CD4-positive, alpha-beta T cell treated with Interleukin-17A for 4 hours (primary cell): ENCODE measurements at regions not wholly inside any gene's neighbourhood (a gene's known extent, or its start where the extent isn't known, plus 50 kb on each side); places are given as distances from the start of the nearest gene placed in this dataset.
A peak's percentile ranks its signal among the peaks of the same experiment; 100 is the strongest.

Experiments
- DNase-seq: peaks from one replicate; pipeline ENCODE4 v3.0.0-alpha.2; 2020; ENCODE audit warnings: mixed read lengths

DNA sequence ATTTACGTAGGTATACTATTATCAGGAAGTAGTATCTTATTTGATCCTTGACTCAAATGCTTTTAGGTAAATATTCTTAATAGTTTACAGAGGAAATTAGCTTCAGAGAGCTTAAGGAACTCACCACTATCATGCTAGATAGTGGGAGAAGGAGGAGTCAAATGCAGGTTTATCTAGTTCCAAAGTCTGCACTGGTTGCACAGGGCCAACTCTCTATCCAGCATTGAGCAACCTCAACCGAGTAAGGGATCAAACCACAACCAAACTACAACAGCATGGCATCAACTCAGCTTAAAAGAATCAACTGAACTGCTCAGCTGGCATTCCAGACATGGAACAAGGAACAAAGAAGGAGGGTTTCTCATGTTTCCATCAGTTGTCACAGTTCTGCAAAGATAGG lies 306.0 kb downstream of the MAF start:
- DNase-seq: no peak

DNA sequence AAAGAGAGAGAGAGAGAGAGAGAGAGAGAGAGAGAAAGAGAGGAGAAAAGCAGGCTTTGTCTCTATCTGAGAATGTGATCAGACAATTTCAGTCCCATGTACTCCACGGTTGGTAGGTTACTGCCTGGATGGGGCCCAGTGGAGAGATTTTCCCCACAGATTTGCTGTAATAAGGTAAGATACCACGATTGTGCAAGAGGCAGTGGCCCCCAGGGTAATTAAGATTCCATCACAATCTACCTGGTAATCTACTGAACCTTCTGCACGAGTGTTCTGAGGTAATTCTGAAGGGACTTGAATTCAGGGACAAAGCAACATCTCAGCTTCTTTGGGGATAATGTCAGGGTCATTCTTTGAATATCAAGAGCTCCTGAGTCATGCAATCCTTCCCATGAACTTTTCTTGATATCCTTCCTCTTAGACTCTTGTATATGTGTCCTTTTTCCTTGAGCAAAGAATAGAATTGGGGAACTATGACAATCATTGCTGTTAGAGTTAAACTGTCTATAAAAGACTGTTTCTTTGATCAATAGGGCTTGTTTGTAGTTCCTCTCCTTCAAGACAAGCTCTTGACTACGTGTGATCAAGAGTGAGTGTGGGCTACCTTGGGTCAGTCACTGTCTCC lies 306.6 kb downstream of the MAF start:
- DNase-seq: no peak

DNA sequence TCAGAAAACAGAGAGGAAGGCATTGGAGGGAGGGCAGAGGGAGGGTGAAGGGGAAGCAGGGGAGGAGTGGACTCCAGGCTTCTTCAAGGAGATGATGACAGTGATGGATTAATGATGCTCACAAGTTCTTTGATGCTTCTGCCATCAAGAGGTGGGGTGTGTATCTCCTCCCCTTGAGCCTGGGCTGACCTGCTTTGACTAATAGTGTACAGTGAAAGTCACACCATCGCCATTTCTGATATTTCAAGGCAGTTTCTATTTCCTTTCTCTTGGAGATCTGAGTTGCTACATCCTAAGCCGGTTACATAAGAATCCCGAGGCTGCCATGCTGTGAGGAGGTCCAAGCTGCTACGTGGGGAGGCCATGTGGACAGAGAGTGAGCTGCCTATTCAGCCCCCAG lies 312.5 kb downstream of the MAF start:
- no peak for DNase-seq

GRCh38 chr16:79287424-79287917 lies 313.1 kb downstream of the MAF start:
- no peak for DNase-seq

GRCh38 chr16:79286646-79287423 lies 313.7 kb downstream of the MAF start:
- peak; percentile 54 for DNase-seq

- no peak for DNase-seq
Measured at GRCh38 chr16:79284766-79285165, 315.8 kb downstream of the MAF start.

DNA sequence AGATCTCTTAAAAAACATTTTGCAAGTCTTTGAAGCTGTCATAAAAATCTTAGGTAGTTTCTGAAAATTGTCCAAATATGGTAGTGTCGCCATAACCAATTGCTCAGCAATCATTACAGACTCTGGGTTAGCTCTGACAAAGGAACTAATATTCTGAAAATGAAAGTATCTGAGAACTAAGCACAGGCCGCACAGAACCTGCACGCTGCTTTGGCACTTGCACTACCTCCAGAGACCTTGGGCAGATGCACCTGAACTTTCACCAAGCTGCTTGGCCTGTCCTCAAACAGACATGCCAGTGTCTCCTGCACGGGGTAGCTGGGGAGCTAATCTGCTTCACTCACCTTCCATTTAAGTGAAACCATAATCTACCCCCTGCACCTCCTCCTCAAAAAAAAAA lies 317.0 kb downstream of the MAF start:
- peak; percentile 52 for DNase-seq

GRCh38 chr16:79282806-79283205 lies 317.7 kb downstream of the MAF start:
- DNase-seq: no peak

DNA sequence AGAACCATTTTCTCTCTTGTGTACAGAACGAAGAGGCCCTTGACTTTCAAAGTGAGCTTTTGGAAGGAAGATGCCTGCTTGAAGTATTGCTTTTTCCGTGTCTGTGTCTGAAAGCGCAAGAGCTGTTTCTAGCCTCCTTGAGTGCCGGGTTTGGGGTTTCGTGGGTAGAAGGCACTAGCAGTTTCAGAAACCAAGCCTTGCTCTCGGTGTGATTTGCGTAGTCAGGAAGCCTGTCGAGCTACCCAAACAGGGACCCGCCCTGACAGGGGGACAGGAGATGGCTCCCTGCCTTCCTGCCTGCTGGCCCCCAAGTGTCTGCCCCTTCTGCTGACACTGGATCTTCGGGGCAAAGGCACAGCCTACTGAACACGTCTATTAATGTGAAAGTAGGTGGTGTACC lies 322.0 kb downstream of the MAF start:
- DNase-seq: peak; percentile 71

- DNase-seq: no peak
Measured at GRCh38 chr16:79276501-79276900, 324.0 kb downstream of the MAF start.

DNA sequence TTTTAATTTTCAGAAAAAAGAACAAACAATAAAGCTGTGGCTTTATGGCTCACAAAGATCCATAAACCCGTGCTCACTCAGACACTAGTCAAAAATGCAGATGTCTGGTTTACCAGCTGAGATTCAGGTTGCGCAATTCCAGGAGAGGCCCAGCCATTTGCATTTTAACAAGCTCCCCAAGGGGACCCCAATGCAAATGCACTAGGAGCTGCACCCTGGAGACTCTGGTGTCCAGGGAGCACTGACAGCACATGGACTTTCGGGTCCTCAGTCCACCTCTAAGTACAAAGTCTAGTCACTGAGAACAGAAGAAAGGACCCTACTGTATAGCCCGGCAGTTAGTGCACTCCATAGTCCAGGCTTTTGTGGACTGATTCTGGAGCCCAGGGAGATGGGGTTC lies 326.3 kb downstream of the MAF start:
- no peak for DNase-seq

GRCh38 chr16:79272141-79272577 lies 328.4 kb downstream of the MAF start:
- DNase-seq: peak; percentile 67

- no peak for DNase-seq
Measured at GRCh38 chr16:79271583-79271982, 329.0 kb downstream of the MAF start.

DNA sequence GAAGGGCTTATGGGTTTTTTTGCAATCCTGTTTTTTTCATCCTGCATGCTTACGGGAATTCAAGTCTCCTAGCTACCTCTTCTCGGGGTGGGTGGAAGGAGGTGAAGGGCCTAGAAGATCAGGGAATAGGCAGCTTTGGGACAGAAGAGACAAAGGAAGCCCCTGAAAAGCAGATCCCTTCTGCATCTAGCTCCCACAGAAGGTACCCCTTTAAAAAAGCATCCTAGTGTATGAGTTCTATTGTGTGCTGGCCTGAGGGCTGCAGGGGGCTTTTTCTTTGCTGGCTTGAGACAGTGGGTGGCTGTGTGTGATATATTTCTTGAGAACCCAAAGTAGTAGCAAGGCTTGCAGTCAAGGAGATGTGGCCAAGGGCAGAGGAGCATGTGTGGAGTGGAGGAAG lies 330.5 kb downstream of the MAF start:
- no peak for DNase-seq

GRCh38 chr16:79269211-79269863 lies 331.2 kb downstream of the MAF start:
- peak; percentile 47 for DNase-seq

GRCh38 chr16:79267781-79268180 lies 332.8 kb downstream of the MAF start:
- peak; percentile 44 for DNase-seq

- no peak for DNase-seq
Measured at GRCh38 chr16:79267146-79267545, 333.4 kb downstream of the MAF start.

DNA sequence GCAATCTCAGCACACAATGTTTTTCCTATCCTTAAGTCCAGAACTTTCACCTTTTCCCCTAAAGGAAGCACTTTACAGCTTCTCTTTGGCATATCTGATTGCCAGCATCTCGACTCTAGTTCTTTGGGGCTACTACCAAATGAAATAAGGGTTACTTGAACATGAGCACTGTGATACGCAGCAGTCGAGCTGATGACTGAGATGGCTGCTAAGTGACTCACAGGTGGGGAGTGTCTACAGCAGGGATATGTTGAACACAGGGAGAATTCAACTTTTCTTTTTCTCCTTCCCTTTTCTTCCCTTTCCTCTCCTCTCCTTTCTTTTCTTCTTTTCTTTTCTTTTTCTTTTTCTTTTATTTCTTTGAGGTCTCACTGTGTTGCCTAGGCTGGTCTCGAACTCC lies 334.8 kb downstream of the MAF start:
- DNase-seq: no peak

DNA sequence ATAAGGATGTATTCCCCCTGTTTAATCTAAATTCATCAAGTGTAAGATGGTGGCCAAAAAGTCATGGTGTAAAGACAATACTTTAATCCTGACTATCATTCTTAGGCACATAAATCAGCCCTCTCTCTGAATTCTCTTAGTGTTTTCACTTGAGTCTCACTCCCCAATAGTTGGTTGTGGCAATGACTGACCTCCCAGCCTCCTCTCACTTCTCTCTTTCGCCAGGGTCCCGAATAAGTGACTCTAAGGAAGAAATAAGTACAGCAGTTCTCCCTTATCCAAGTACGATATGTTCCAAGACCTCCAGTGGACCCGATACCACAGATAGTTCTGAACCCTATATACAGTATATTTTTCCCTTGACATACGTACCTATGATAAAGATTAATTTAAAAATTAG lies 335.3 kb downstream of the MAF start:
- no peak for DNase-seq

DNA sequence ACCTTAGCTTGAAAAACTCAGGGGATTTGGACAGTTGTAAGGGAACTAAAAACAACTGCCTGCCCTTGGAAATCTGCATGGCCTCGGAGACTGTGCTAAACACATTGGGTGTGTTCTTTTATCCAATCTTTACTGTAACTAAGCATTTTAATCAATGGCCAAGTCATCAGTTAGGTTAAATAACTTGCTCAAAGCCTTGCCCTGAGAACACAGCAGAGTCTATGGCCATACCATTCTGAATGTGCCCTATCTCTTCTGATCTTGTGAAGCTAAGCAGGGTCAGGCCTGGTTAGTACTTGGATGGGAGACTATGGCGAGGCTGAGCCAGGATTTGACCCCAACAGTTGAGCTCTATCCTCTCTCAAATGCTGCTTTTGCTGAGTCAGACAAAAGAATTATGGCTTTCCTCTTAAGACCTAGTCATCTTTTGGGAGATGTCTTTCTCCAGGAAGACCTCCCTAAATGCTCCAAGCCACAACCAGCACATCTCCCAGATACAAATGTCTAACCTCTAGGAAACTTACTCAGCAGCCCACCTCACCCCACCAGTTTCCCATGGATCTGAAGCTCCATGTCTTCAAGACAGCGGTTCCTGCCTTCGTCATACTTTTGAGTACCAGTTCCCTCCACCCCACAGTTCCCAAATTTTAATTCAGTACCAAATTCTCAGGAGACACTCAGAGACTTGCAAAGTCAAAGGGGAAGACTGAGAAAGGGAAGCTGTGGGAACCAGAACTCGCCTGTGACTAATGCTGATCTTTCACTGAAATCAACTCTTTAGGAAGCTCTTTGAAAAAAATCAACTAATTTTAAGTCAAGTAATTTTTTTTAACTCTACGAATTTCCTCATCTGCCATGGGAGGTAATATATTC lies 336.1 kb downstream of the MAF start:
- DNase-seq: no peak

DNA sequence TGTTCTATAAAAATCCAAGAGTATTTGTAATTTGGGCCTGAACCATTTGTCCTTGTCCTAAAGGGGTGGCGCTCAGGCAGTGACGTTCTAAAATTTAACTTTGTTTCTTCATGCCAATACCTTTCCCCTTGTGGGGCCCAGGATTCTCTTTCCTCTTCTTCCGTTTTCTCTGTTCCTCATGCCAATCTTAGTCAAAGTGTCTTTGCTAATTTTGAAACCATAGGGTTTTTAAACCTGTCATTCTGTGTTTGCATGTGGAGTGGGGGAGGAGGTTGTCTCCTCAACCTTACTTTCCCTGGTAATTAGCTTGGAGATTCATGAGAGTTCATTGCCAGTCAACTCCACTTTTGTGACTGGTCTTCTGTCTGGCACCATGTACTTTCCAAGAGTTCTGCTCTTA lies 337.1 kb downstream of the MAF start:
- no peak for DNase-seq
